ENCODE measurements at regions not wholly inside any gene's neighbourhood (a gene's known extent, or its start where the extent isn't known, plus 50 kb on each side); places are given as distances from the start of the nearest gene placed in this dataset.

GRCh38 chr18:67973916-67974315 lies 457.4 kb upstream of the DSEL start:
- no peak for TF ChIP-seq CTCF (conservative IDR thresholded peaks at IDR 0.05; ENCODE audit: low read length)
- no peak for TF ChIP-seq EZH2phosphoT487 (IDR thresholded peaks at IDR 0.05; ENCODE audit: borderline replicate concordance)
